GM19468 (cell line): ENCODE measurements at regions not wholly inside any gene's neighbourhood (a gene's known extent, or its start where the extent isn't known, plus 50 kb on each side); places are given as distances from the start of the nearest gene placed in this dataset.
A peak's percentile ranks its signal among the peaks of the same experiment; 100 is the strongest.
"Not testable (repeated sequence)": the region's sequence is repeated elsewhere in the genome, so short reads cannot be mapped to it uniquely, and the experiment has no call there.

ENCODE experiments used
- ATAC-seq: cut with Tn5 transposase; IDR thresholded peaks from one replicate; pipeline ENCODE4 v1.9.1; 2021; ENCODE audit warnings: mild to moderate bottlenecking, moderate library complexity, moderate number of reproducible peaks; ENCODE audit not compliant: unreplicated experiment; ENCODE audit errors: extremely low read depth

DNA sequence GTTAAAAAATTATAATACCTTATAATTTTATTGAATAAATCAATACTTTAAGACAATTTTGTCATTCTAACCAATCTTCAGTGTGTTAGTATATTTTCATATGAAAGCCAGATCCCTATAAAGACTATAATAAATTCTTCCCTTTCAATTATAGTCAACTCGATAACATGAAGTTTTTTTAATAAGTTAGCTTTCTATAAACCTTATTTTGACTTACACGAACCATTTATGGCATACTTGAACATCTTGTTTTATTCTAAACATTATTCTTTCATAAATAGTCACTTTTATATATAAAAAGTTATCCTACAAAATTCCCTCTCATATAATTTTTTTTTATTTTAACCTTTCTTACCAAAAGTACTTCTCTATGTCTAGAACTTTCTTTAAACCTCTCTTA is 1002.3 kb downstream of the TMEM121 start:
- no peak for ATAC-seq

DNA sequence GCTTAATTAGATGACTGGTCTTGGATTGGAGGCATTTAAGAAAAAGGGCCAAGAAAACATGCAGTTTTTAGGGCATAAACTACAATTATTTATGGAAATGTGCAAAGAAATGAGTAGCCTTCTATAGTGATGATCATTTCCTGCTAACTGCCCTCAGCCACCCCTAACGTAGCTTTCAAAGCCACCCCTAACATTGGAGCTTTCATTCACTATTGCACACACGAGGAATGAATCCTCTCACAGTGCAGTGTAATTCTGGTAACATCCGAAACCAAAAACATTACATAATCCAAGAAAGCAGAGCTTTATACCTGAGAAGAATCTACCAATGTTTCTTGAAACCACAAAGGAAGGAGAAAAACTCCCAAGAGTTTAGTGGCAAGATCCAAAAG is 1003.6 kb downstream of the TMEM121 start:
- no peak for ATAC-seq

DNA sequence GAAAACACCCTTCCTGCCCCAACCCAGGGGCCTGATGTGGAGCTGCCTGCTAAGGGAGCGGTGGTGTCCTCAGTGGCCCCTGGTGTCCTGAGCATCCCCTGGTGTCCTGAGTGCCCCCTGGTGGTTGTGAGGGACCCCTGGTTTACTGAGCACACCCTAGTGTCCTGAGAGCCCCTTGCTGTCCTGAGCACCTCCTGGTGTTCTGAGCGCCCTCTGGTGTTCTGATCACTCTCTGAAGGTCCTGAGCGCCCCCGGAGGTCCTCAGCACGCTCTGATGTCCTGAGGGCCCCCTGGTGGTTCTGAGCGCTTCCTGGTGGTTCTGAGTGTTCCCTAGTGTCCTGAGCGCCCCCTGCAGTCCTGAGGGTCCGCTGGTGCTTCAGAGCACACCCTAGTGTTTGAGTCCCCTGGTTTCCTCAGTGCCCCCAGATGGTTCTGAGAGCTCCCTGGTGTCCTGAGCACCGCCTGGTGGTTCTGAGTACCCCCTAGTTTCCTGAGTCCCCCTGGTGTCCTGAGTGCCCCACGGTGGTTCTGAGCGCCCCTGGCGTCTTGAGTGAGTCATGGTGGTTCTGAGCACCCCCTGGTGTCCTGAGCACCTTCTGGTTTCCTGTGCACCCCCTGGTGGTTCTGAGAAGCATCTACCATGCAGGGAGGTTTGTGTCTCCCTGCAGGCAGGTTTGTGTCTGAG is 1004.2 kb downstream of the TMEM121 start:
- ATAC-seq = peak; percentile 25

DNA sequence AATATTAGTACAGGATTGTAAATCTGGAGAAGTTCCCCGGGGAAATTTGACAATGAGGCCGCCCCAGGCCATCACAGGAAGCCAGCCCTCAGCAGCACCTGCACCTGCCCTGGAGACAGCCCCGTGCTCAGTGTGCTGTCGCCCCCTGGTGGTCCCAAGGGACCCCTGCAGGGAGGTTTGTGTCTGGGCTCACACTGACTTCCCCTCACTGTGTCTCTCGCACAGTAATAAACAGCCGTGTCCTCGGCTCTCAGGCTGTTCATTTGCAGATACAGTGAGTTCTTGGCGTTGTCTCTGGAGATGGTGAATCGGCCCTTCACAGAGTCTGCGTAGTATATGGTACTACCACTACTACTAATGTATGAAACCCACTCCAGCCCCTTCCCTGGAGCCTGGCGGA is 1011.2 kb downstream of the TMEM121 start:
- not testable (repeated sequence) for ATAC-seq

DNA sequence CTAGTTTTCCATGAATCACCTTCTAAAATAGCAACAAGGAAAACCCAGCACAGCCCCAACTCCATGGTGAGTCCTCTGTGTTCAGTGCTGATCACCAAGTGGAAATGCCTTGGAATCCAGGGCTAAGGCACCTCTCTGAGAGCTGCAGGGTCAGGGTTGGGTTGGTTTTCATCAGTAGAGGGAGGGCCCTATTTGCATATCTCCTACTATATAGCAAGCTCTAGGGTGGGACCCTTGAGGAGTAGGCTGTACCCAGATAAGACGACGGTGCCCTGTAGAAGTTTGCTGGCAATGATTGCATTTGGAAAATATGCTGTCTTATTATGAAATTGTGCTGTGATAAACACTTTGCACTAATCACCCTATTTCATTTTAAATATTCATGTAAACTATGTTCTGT is 1011.8 kb downstream of the TMEM121 start:
- no peak for ATAC-seq

DNA sequence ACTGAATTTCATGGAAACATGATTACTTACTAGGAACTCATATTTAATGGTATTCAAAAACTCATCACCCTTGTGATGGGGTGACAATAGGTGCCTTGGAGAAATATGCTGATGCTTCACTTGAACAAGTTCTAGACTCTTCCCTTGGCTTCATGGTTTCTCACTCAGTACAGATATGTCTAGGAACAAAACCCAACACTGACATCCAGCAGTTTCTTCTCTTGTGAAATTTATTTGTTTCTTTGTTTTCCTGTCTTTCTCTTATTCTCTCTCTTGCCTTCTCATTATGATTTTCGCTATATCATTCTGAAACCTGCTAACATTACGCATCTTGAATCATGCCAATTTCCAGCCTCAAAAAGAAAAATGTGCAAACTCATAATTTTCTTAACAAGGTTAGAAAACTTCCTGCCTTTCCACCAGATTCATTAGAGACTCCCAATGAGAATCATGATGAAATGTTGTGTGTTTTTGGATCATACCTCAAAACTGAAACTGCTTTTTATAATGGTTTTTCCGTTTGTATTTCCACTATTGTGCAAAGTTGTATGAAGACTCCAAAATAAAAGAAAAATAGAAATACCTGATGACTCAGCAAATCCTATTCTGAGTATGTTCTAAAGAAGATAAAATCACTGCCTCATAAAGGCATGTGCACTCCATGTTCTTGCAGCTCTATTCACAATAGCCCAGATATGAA is 1021.5 kb downstream of the TMEM121 start:
- no peak for ATAC-seq

DNA sequence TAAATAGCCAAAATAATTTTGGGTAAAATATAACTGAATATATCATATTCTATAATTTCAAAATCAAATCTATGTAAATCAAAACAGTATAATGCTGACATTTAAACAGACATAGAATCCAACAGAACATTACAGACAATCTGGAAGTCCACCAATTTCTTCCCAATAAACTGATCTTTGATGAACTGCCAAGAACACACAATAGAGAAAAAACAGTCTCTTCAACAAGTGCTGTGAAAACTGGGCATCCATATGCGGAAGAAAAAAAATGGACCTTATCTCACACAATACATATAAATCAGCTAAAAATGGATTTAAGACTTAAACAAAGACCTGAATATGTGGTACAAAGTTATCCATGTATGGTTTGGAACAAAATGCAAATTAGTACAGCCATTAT is 1022.7 kb downstream of the TMEM121 start:
- no peak for ATAC-seq

DNA sequence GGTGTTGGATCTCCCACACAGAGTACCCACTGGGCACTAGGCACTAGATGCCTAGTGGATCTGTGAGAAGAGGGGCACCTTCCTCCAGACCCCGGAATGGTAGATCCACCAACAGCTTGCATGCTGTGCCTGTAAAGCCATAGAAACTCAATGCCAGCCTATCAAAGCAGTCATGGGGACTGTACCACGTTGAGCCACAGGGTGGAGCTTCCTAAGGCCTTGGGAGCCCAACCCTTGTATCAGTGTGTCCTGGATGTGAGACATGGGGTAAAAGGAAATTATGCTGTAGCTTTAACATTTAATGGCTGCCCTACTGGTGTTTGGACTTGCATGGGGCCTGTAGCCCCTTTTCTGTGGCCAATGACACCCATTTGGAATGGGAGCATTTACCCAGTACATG is 1024.9 kb downstream of the TMEM121 start:
- no peak for ATAC-seq

DNA sequence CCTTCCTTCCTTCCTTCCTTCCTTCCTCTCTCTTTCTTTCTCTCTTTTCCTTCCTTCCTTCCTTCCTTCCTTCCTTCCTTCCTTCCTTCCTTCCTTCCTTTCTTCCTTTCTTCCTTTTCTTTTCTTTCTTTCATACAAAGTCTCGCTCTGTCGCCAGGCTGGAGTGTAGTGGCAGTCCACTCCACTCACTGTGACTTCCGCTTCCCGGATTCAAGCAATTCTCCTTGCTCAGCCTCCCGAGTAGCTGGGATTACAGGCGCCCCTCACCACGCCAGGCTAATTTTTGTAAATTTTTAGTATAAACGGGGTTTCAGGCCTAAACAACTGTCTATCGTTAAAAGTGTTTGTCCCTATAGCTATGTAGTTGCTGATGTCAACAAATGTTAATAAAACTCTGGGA is 1029.8 kb downstream of the TMEM121 start:
- not testable (repeated sequence) for ATAC-seq

DNA sequence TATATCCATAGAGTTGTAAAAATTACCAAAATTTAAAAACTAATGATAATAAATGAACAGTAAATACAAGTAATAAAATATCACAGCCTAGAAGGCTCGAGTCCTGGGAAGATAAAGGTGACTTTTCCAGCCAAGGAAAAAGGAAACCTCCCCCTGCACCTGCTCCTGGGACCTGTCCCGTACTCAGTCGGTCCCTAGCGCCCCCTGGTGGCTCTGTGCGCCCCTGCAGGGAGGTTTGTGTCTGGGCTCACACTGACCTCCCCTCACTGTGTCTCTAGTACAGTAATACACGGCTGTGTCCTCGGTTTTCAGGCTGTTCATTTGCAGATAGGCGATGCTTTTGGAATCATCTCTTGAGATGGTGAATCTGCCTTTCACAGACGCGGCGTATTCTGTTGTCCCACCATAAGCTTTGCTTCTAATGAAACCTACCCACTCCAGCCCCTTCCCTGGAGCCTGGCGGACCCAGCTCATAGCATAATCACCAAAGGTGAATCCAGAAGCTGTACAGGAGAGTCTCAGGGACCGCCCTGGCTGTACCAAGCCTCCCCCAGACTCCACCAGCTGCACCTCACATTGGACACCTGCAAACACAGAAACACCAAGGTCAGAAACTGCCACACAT is 1030.4 kb downstream of the TMEM121 start:
- ATAC-seq = no peak

DNA sequence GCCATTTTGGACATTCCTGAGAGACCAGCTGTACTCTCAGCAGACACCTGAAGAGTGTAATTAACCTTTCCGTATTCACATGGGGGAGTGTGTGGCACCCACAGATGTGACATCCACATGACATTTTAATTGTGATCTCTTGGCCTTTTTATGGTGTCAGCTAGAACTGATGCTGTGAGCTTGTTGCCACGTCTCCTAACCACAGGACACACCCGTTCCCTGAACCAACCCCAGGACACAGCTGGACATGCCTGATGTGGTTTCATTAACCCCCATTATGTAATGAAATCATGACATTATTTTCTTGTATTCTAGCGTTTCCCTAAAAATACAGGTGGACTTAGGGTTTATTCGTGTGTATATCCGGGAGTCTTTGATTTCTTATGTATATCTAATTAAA is 1036.1 kb downstream of the TMEM121 start:
- no peak for ATAC-seq

DNA sequence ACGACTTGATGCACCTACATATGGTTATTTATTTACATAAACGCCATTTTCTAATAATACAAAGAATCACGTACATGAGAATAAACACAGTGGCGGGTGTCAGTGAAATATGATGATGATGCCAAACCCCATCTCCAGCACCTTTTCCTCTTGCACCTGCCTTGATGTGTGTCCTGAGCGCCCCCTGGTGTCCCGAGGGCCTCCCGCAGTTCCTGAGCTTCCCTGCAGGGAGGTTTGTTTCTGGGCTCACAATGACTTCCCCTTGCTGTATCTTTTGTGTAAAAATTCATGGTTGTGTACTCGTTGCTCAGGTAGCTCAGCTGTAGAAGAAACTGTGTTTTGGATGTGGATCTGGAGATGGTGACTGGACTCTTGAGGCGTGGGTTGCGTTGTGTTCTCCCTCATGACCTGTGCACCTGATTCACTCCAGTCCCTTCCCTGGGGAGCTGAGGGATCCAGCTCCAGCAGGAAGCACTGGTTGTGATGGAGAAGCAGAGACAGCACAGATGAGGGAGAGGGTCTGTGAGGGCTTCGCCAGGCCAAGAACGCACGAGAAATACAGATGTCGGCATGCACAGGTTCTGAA is 1037.8 kb downstream of the TMEM121 start:
- no peak for ATAC-seq

DNA sequence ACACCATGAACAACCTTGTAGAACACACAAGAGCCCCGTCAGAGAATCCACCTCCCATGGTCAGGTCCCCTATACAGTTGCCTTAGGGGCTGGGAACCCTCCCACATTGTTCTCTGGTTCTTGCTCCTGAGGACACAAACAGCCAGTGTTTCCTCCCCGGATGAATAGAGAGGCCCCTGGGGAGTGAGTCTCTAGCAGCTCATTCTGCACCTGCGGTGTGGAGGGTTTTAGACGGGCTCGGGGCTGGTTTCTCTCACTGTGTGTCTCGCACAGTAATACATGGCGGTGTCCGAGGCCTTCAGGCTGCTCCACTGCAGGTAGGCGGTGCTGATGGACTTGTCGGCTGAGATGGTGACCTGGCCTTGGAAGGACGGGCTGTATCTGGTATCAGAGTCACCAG is 1052.1 kb downstream of the TMEM121 start:
- no peak for ATAC-seq

DNA sequence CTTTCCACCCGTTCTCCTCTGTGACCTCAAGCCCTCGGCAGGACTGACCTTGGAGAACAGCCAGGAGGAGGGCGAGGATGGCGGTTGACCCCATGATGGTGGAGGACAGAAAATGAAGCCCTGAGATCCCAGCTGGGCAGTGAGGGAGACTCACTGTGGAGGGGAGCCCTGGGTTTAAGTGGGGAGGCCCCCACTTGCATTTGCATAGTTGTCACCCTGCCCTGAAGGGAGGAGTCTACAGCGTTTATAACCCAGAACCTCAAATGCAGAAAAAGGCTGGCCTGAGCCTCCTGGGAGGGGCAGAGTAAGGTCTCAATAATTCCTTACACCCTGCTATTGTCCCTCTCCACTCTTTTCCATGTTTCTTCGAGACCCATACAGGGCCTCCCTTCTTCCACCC is 1052.7 kb downstream of the TMEM121 start:
- no peak for ATAC-seq

DNA sequence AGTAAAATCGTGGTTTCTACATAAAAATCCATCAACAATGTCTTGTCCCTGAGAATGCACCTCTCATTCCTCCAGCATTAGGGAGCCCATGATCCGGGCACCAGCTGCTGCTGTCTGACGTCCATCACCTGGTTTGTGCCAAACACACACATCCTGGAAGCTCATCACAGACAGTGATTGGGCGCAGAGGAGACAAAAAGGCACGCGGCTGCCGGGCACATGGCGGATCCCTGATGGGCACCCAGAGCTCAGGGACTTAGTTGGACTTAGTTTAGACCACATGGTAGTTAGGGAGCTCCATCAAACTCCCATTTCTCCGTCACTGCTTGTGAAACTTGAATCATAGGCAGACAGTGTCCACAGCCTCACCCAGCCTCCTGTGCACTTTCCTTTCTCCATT is 1059.3 kb downstream of the TMEM121 start:
- no peak for ATAC-seq

DNA sequence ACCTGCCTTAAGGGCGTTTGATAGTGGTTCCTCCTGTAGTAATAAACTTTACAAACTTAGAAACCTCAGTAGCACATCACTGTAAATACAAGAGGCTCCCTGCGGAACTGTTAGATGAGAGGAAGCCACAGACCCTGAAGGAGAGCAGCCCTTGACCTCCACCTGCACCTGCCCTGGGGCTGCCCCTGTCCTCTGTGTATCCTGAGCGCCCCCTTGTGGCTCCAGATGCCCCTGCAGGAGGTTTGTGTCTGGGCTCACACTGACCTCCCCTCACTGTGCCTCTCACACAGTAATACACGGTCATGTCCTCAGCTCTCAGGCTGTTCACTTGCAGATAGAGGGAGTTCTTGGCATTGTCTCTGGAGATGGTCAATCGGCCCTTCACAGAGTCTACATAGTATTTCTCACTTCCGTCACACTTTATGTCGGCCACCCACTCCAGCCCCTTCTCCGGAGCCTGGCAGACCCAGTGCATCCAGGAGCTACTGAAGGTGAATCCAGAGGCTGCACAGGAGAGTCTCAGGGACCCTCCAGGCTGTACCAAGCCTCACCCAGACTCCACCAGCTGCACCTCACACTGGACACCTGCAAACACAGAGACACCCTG is 1059.8 kb downstream of the TMEM121 start:
- no peak for ATAC-seq

DNA sequence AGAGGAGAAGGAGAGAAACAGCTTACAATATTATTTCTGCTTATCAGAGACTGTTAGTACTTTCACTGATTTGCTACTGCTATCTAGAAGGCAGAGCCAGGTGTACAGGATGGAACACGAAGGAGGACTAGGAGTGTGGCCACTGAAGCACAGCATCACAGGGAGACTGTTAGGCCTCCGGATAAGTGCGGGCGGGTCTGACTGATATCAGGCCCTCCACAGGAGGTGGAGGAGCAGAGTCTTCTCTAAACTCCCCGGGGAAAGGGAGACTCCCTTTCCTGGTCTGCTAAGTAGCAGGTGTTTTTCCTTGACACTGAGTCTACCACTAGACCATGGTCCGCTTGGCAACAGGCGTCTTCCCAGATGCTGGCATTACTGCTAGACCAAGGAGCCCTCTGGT is 1065.2 kb downstream of the TMEM121 start:
- ATAC-seq = not testable (repeated sequence)

DNA sequence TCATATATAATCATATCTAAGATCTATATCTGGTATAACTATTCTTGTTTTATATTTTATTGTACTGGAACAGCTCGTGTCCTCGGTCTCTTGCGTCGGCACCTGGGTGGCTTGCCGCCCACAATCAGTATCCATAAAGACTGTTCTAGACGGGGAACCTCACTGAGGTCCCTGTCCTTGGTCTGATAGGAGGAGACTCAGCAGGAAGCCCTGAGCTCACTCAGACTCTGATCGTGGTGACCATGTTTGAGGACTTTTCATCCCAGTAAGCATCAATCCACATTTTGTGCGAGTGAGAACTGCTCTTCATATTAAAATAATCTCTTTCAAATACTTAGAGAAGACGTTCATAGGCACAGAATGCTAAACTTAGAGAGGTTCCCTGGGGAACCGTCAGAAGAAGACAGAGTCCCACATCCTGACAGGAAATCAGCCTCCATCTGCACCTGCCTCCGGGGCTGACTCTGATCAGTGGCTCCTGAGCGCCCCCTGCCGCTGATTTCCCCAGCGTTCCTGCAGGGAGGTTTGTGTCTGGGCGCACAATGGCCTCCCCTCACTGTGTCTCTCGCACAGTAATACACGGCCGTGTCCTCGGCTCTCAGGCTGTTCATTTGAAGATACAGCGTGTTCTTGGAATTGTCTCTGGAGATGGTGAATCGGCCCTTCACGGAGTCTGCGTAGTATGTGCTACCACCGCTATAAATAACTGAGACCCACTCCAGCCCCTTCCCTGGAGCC is 1065.9 kb downstream of the TMEM121 start:
- not testable (repeated sequence) for ATAC-seq

DNA sequence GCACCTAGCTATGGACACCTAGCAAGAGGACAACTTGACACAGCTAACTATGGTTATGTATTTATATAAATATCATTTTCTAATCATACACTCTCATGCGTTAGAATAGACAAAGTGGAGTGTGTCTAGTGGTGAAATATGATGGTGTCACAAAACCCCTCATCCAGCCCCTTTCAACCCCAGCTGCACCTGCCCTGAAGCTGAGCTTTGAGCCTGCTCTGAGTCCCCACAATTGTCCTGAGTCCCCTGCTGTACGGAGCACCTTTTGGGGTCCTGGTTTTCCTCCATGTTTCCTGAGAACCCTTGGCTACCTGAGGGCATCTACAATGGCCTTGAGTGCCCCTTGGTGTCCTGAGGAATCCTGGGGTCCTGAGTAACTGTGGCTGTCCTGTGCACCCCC is 1072.8 kb downstream of the TMEM121 start:
- ATAC-seq = no peak
